ENCODE measurements at regions not wholly inside any gene's neighbourhood (a gene's known extent, or its start where the extent isn't known, plus 50 kb on each side); places are given as distances from the start of the nearest gene placed in this dataset.
"Not testable (repeated sequence)": the region's sequence is repeated elsewhere in the genome, so short reads cannot be mapped to it uniquely, and the experiment has no call there.

DNA sequence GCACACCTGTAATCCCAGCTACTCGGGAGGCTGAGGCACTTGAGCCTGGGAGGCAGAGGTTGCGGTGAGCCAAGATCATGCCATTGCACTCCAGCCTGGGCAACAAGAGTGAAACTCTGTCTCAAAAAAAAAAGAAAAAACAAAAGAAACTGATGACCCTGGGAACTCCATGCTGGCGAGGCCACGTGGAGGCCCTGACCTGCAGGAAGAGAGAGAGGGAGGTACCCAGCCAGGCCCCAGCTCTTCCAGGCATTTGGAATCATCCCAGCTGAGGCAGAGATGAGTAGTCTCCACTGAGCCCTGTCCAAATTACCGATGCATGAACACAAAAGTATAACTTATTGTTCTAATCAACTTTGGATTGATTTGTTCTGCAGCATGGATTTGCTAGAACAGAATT is 132.0 kb upstream of the ZBTB40 start:
- no peak for ATAC-seq

DNA sequence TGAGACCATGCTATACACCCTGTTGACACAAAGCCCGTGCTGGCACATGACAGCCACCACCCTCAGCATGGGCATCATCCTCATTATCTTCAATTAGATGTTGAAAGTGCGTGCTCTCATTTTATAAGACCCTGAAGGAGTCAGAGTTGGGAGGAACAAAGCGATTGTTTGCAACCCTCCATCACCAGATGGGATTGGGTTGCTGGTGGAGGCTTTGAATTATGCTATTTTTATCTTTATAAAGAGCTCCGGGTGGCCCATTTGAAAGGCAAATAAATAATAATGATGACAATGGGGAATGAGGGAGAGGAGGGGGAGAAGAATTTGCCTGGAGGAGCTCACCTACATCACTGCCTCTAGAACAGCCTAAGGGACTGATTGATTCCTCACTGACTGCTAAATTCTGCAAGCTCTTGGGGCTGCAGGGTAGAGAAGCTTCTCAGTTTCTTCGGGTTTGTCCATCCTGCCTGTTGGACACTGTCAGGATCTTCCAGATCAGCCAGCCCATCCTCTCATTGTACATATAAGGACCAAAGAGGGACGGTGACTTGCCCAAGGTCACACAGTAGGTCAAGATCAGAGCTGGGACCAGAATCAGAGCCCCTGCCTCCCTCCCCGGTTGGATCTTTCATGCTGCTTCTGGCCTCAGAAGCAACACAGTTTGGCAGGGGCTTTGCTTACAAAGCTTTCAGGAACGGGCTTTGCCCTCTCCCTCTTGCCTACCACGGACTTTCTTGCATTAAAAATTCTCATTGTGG is 130.9 kb upstream of the ZBTB40 start:
- ATAC-seq = no peak

GRCh38 chr1:22321917-22322316 is 129.7 kb upstream of the ZBTB40 start:
- ATAC-seq = no peak

DNA sequence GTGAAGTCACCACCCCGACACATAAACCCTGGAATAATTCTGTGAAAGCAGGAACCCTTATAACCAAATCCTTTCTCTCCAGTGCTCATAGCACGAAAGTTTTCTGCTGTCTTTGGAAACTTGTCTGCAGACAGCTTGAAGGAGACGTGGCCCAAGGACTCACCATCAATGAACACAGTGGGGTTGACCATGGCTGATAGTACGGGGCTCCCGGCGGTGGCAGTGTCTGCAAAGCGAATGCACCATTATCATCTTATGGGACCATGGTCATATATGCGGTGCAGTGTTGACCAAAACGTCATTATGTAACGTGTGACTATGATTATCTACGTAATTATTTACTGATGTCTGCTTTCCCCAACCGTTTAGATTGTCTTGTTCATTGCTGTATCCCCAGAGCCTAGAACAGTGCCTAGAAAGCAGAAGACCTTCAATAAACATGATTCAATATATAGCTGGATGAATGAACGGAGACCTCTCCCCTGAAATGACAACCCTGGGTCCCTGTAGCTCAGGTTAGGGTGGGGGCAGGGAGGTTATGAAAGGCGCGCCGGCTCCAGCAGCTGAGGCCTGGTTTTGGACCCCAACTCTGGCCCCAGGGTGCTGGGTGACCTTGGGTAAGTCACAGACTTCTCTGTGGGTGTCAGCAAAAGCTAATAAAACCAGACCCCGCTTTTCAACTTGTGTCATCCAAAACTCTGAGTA is 128.4 kb upstream of the ZBTB40 start:
- no peak for ATAC-seq

DNA sequence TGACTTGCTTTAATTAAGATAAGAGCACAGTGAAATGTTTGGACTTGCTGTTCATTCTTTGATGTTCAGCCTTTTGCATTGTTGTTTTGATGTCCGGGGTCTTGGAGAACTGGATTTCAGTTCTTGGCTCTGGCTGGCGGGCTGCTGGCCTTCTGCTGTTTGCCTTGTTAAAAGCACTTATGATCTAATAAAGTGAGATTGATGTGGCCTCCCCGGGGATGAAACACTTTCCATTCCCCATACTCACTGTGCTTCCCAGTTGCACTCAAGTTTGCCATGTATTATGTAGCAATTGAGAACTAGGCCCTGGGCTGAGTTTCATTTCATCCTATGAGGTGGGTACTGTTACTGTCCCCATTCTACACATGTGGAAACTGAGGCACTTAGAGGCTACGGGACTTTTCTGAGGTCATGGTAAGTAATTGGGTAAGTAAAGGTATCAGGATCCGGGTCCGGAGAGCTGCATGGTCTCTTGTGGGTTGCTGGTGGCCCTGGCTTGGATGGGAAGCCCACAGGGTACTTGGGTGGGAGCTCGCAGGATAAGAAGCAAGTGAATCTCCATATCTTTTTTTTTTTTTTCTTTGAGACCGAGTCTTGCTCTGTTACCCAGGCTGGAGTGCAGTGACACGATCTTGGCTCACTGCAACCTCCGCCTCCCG is 127.7 kb upstream of the ZBTB40 start:
- ATAC-seq = no peak

- no peak for ATAC-seq
These were observed 125.9 kb upstream of the ZBTB40 start for GRCh38 chr1:22325531-22326371.

DNA sequence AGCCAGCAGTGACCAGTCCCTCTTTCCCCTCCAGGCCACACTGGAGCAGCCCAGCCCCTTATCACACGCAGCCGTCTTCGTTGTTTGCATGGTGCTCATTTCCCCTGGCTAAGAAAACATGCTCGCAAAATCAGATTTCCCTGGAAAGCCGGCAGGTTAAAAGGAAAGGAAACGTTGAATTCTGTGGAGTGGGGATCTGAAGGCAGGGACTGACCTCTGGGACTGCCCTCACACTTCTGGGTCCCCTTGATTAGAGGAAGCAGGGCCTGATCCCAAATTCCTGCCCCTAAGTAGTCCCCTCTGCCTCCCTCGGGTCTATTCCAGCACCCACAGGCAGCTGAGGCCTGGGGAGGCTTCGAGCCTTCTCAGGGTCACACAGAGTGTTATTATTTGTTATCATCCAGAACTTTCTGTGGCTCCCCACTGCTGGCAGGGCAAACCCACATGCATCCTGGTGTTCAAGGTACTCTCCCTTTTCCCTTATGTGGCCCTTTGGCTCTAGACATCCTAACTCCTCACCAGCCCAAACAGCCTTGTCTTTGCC is 125.2 kb upstream of the ZBTB40 start:
- no peak for ATAC-seq

DNA sequence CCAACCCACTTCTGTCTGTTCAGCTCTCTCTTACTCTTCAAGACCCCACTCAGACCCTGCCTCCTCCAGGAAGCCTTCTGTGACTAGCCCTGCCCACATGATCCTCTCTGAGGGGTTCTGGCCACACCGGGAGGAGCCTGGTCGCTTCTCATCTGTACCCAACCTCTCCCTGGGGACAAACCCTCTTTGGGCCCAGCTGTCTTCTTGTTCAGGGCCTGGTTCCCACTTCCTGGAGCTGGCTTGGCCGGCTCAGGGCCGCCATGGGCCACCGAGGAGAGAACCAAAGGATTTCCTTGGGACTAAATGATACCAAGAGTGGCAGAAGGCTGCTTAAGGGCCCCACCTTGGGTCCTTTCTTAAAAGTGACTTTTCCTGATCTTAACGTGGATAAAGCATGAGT is 124.7 kb upstream of the ZBTB40 start:
- ATAC-seq = no peak

GRCh38 chr1:22327411-22327810 is 124.2 kb upstream of the ZBTB40 start:
- no peak for ATAC-seq

- ATAC-seq = no peak
These were observed 123.1 kb upstream of the ZBTB40 start for GRCh38 chr1:22328331-22329147.

GRCh38 chr1:22329148-22329515 is 122.5 kb upstream of the ZBTB40 start:
- no peak for ATAC-seq

- no peak for ATAC-seq
These were observed 121.4 kb upstream of the ZBTB40 start for GRCh38 chr1:22330092-22330759.

GRCh38 chr1:22330760-22331119 is 120.9 kb upstream of the ZBTB40 start:
- ATAC-seq = no peak

- no peak for ATAC-seq
These were observed 119.8 kb upstream of the ZBTB40 start for GRCh38 chr1:22331618-22332423.

- ATAC-seq = no peak
These were observed 119.3 kb upstream of the ZBTB40 start for GRCh38 chr1:22332424-22332717.

GRCh38 chr1:22332795-22333499 is 118.7 kb upstream of the ZBTB40 start:
- peak; percentile 43 for ATAC-seq

GRCh38 chr1:22333516-22334121 is 118.0 kb upstream of the ZBTB40 start:
- ATAC-seq = no peak

DNA sequence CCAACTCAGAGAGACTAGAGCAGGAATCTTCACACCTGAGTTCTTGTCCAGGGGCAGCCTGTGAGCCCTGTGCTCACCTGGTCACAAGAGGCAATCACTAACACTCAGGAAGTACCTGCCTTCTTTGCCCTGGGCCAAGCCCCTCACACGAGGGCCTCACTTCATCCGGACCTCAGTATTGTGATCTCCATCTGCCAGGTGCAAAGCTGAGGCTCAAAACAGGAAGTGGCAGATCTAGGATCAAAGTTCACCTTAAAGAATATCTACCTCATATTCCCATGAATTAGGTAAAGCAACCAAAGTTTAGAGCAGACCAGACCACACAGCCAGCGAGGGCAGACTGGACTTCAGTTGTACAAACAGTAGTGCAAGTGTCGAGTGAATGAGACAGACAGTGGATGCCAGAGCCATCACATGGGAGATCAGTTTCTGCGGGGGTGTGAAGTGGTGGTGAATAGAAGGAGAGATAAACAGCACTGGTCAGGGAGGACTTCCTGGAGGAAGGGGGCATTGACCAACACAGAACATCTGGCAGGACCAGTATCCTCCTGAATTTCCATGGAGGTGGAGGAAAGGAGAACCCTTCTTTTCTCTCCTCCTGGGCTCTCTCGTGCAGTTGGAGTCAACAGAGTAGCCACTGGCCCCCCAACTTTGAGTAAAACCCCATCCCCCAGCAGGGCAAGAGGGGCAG is 116.6 kb upstream of the ZBTB40 start:
- ATAC-seq = no peak

DNA sequence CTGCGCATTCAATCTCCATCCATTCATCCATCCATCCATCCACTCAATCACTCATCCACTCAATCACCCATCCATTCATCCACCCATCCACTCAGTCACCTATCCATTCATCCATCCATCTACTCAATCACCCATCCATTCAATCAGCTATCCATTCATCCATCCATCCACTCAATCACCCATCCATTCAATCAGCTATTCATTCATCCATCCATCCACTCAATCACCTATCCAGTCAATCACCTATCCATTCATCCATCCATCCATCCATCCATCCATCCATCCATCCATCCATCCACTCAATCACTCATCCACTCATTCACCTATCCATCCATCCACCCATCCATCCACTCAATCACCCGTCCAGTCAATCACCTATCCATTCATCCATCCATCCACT is 115.4 kb upstream of the ZBTB40 start:
- not testable (repeated sequence) for ATAC-seq

Data from esophagus mucosa (tissue), 1 donor.